Large intestine (tissue), 3 donors: ENCODE measurements at regions not wholly inside any gene's neighbourhood (a gene's known extent, or its start where the extent isn't known, plus 50 kb on each side); places are given as distances from the start of the nearest gene placed in this dataset.

Source experiments
- DNase-seq, 2 donors: peaks; one replicate each; pipeline versions ENCODE4 v3.0.0 to v3.0.0-alpha.2; 2013
- H3K27ac ChIP-seq: one replicate; pipeline ENCODE4 v1.5.1; 2013; ENCODE audit warnings: low read length
- H3K27me3 ChIP-seq: 2 replicates; pipeline ENCODE4 v1.6.1; 2013; ENCODE audit warnings: low read length; ENCODE audit not compliant: control insufficient read depth, insufficient read depth
- H3K36me3 ChIP-seq: 2 replicates; pipeline ENCODE4 v1.6.1; 2013; ENCODE audit warnings: low read length; ENCODE audit not compliant: control insufficient read depth, insufficient read depth
- H3K4me1 ChIP-seq: one replicate; pipeline ENCODE4 v1.6.1; 2013; ENCODE audit warnings: low read length; ENCODE audit not compliant: control insufficient read depth, insufficient read depth
- H3K4me3 ChIP-seq: one replicate; pipeline ENCODE4 v1.5.1; 2013; ENCODE audit warnings: low read length
- H3K9me3 ChIP-seq: one replicate; pipeline ENCODE4 v1.6.1; 2013; ENCODE audit warnings: mild to moderate bottlenecking, low read depth, low read length, moderate library complexity; ENCODE audit not compliant: control insufficient read depth
- WGBS: methylation state at CpG from one replicate; pipeline ENCODE4 v1.1.5; 2013; ENCODE audit warnings: low lambda C conversion rate; ENCODE audit not compliant: insufficient coverage; 5-methylcytosine and 5-hydroxymethylcytosine counted together

- no peaks in the 10 kb centered on the region for H3K4me1 ChIP-seq
- DNase-seq, result no peak
- no peak overlapping the region for H3K27ac ChIP-seq
- 80% methylated on average over 1 of the region's 1 CpG for WGBS
- H3K36me3 ChIP-seq, result no peaks in the 10 kb centered on the region
- no peaks in the 10 kb centered on the region for H3K9me3 ChIP-seq
- no peak overlapping the region for H3K4me3 ChIP-seq
- no peaks in the 10 kb centered on the region for H3K27me3 ChIP-seq
Measured at GRCh38 chr4:23710298-23710697, 179.5 kb downstream of the PPARGC1A start.

DNA sequence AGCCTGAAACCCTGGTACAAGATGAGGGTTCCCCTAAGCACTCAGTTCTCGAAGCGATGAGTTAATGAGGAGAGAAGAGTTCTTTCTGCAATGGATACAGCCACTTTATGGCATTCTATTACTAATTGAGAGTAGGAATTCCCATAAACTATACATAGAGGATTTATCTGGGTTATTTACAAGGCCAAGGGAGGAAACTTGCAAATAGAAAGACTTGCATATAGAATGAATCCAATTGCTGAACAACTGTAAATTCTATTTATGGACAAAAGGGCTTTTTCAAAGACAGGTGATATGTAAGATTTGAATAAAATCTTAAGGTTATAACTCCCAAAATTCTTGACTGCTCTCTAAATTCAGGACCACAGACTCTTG, 182.2 kb downstream of the PPARGC1A start:
- Histone ChIP-seq H3K9me3 (no peaks in the 10 kb centered on the region), H3K27me3 (no peaks in the 10 kb centered on the region), H3K4me3 (no peak overlapping the region), H3K27ac (no peak overlapping the region), H3K4me1 (no peaks in the 10 kb centered on the region), H3K36me3 (no peaks in the 10 kb centered on the region)
- no CpG with 5 or more reads among the region's 2 CpGs for WGBS
- DNase-seq, result no peak

GRCh38 chr4:23706972-23707651, 182.7 kb downstream of the PPARGC1A start:
- H3K9me3 ChIP-seq, result no peaks in the 10 kb centered on the region
- 100% methylated on average over 1 of the region's 4 CpGs for WGBS
- no peak overlapping the region for H3K4me3 ChIP-seq
- no peaks in the 10 kb centered on the region for H3K4me1 ChIP-seq
- H3K27ac ChIP-seq, result no peak overlapping the region
- no peaks in the 10 kb centered on the region for H3K27me3 ChIP-seq
- DNase-seq, result no peak
- H3K36me3 ChIP-seq, result no peaks in the 10 kb centered on the region

- no peaks in the 10 kb centered on the region for H3K9me3 ChIP-seq
- H3K4me3 ChIP-seq, result no peak overlapping the region
- H3K27ac ChIP-seq, result no peak overlapping the region
- no peaks in the 10 kb centered on the region for H3K4me1 ChIP-seq
- H3K27me3 ChIP-seq, result no peaks in the 10 kb centered on the region
- DNase-seq, result no peak
- WGBS, result no CpG with 5 or more reads among the region's 4 CpGs
- H3K36me3 ChIP-seq, result no peaks in the 10 kb centered on the region
Measured at GRCh38 chr4:23700197-23700596, 189.7 kb downstream of the PPARGC1A start.

DNA sequence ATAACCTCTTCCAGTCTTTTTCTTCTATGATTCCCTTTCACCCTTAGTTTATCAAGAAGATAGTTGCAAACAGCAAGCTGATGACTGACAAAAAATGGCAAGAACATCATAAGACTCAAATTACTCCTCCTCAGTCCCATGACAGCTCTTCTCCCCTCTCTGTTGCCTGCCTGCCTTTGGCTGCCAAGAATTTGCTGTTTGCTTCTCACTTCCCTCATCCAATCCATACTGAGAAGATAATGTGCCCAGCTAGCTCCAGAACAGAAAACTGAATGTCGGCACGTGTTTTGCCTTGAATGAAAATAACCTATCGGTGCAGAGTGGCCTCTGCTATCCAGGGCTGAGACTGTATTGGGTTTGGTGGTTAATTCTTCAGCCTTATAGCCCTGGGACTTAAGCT, 192.1 kb downstream of the PPARGC1A start:
- WGBS, result no CpG with 5 or more reads among the region's 3 CpGs
- Histone ChIP-seq H3K9me3 (no peaks in the 10 kb centered on the region), H3K36me3 (no peaks in the 10 kb centered on the region), H3K27ac (no peak overlapping the region), H3K4me3 (no peak overlapping the region), H3K4me1 (no peaks in the 10 kb centered on the region), H3K27me3 (no peaks in the 10 kb centered on the region)
- DNase-seq, result no peak

DNA sequence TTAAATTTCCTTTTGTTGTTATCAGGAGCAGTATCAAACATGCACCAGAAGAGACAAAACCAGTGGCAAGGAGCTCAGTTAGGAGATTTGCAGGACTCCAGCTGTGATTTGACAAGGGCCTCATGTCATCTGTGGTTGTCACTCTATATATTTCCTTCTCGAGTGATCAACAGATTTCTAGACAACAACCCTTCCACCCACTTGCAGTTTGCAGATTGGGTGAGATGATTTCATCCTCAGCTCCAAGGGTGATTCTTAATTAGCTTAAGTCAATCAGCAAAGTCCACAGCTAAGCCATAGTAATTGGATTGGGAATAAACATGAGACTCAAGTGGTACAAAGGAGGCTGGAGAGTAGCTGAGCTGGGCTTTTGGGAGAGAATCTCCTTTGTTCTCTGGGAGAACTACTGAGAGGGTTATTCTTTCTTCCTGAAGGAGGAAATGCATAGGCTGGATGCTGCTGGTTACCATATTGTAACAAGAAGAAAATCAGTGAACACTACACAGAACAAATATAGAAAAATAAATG, 192.8 kb downstream of the PPARGC1A start:
- Histone ChIP-seq H3K27ac (no peak overlapping the region), H3K36me3 (no peaks in the 10 kb centered on the region), H3K9me3 (no peaks in the 10 kb centered on the region), H3K4me1 (no peaks in the 10 kb centered on the region), H3K4me3 (no peak overlapping the region), H3K27me3 (no peaks in the 10 kb centered on the region)
- no peak for DNase-seq
- no CpG with 5 or more reads among the region's 1 CpG for WGBS

DNA sequence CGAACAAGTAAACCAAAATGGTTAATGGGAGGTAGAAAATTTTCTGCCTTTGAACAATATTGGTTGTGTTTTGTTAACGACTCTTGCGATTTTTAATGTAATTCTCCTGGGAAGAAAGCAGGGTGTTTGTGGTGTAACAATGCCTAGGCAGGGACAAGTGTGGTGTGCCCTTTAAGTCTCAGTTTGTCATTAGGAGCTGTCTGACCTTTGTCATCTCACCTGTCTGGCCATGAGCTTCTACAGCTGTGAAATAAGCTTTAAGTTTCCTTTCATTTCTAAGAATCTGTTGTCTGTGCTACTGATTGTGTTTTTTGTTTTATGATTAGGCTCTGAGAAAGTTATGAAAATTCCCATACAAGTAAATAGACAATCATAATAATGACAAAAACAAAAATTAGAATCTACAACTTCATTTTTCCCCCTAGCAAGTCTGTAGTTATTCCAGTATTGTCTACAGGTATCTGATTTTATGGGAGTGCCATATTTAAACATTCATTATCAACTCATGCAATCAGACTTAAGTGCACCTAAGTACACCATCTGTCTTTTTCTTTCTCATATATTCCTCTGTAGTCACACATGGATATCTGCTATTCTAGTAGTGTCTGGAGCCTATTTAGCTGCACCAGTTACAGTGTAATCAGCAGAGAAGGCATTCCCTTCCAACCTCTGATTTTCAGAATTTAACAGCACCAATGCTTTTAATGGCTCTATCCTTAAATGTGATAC, 203.5 kb downstream of the PPARGC1A start:
- Histone ChIP-seq H3K9me3 (no peaks in the 10 kb centered on the region), H3K36me3 (no peaks in the 10 kb centered on the region), H3K27ac (no peak overlapping the region), H3K27me3 (no peaks in the 10 kb centered on the region), H3K4me1 (no peaks in the 10 kb centered on the region), H3K4me3 (no peak overlapping the region)
- no peak for DNase-seq
- no CpG with 5 or more reads among the region's 3 CpGs for WGBS

GRCh38 chr4:23685471-23685870, 204.4 kb downstream of the PPARGC1A start:
- Histone ChIP-seq H3K36me3 (no peaks in the 10 kb centered on the region), H3K9me3 (no peaks in the 10 kb centered on the region), H3K4me1 (no peaks in the 10 kb centered on the region), H3K27ac (no peak overlapping the region), H3K4me3 (no peak overlapping the region), H3K27me3 (no peaks in the 10 kb centered on the region)
- WGBS, result 80% methylated on average over 1 of the region's 4 CpGs
- no peak for DNase-seq

GRCh38 chr4:23680671-23681518, 209.0 kb downstream of the PPARGC1A start:
- Histone ChIP-seq H3K4me3 (no peak overlapping the region), H3K36me3 (no peaks in the 10 kb centered on the region), H3K27ac (no peak overlapping the region), H3K4me1 (no peaks in the 10 kb centered on the region), H3K9me3 (no peaks in the 10 kb centered on the region), H3K27me3 (no peaks in the 10 kb centered on the region)
- 100% methylated on average over 1 of the region's 2 CpGs for WGBS
- DNase-seq, result no peak

DNA sequence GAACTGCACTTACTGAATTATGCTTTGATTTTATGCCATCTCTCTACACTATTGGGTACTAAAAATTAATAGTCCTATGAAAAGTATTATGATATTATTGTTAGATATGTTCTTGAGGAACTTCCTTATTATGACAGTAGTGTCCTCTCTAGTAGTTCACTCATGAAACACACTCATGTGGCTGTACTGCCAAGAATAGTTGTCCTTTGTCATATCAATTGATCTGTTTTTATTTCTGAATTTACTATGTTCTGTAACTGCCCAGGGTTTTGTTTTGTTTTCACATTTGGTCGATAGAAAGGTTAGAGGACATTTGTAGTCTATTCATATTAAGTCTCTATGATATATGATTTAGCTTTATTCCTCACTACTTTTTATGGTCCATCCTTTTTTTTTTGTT, 215.2 kb downstream of the PPARGC1A start:
- H3K4me3 ChIP-seq, result no peak overlapping the region
- H3K27ac ChIP-seq, result no peak overlapping the region
- no peaks in the 10 kb centered on the region for H3K27me3 ChIP-seq
- H3K4me1 ChIP-seq, result no peaks in the 10 kb centered on the region
- no peaks in the 10 kb centered on the region for H3K36me3 ChIP-seq
- no peak for DNase-seq
- WGBS, result 88% methylated on average over 1 of the region's 1 CpG
- H3K9me3 ChIP-seq, result no peaks in the 10 kb centered on the region
